GM23248 (cell line): ENCODE measurements at regions not wholly inside any gene's neighbourhood (a gene's known extent, or its start where the extent isn't known, plus 50 kb on each side); places are given as distances from the start of the nearest gene placed in this dataset.

ENCODE experiments used
- EZH2 ChIP-seq: fragments of 200-600 bp; sonication (generic); IDR thresholded peaks from 2 replicates; pipeline ENCODE4 v1.6.1; 2018; ENCODE audit warnings: antibody characterized with exemption, mild to moderate bottlenecking; ENCODE audit not compliant: insufficient read depth, poor library complexity, severe bottlenecking
- EZH2phosphoT487 ChIP-seq: fragments of 200-600 bp; sonication (generic); IDR thresholded peaks from 2 replicates; pipeline ENCODE4 v1.6.1; 2018; ENCODE audit warnings: antibody characterized with exemption, moderate library complexity, mild to moderate bottlenecking, low read depth; ENCODE audit not compliant: insufficient read depth

- no peak for TF ChIP-seq EZH2phosphoT487
- no peak for TF ChIP-seq EZH2
Observed at GRCh38 chr9:107681988-107682387, 192.4 kb upstream of the KLF4 start.
